Caco-2 (cell line): ENCODE measurements at regions not wholly inside any gene's neighbourhood (a gene's known extent, or its start where the extent isn't known, plus 50 kb on each side); places are given as distances from the start of the nearest gene placed in this dataset.

Experiments used
- BruUV-seq: library from RNA; stranded (reverse); fragments of 400-500 nt; replicated peaks from 2 replicates; lab custom pipeline; 2021; lab: Mats Ljungman, UMichigan
- CTCF ChIA-PET: fragments of 300-600 bp; sonication (Branson Sonifier 250); formaldehyde crosslinking; loops from one replicate; lab custom pipeline; 2022; ENCODE audit warnings: antibody characterized with exemption; lab: Charles Lee
- POLR2A ChIA-PET: fragments of 300-600 bp; sonication (Branson Sonifier 250); formaldehyde crosslinking; loops from one replicate; lab custom pipeline; 2022; ENCODE audit warnings: antibody characterized with exemption; lab: Charles Lee
- DNase-seq, 2 experiments: peaks; one replicate each; pipeline versions ENCODE4 v3.0.0 to v3.0.0-alpha.2; 2020 to 2022
- H3K27me3 ChIP-seq: replicated peaks from 2 replicates; pipeline ENCODE4 v1.6.0; 2011; ENCODE audit warnings: low read length; ENCODE audit not compliant: control insufficient read depth, insufficient read depth
- H3K36me3 ChIP-seq: 2 replicates; pipeline ENCODE4 v1.5.1; 2011; ENCODE audit warnings: low read length; ENCODE audit not compliant: control insufficient read depth, insufficient read depth
- H3K4me1 ChIP-seq: fragments of 250-450 bp; sonication (Bioruptor Pico); 2 replicates; pipeline ENCODE4 v1.5.1; 2020; ENCODE audit warnings: mild to moderate bottlenecking
- H3K4me3 ChIP-seq: 2 replicates; pipeline ENCODE4 v1.5.1; 2011; ENCODE audit warnings: low read depth, mild to moderate bottlenecking, control low read depth, low read length
- H3K9me3 ChIP-seq: fragments of 250-450 bp; sonication (Bioruptor Pico); 2 replicates; pipeline ENCODE4 v1.5.1; 2020; ENCODE audit warnings: mild to moderate bottlenecking, moderate library complexity
- H3K27ac Mint-ChIP-seq: one replicate; pipeline ENCODE4 v1.8.0; 2022; ENCODE audit warnings: mixed read lengths; ENCODE audit not compliant: unreplicated experiment
- H3K27me3 Mint-ChIP-seq: one replicate; pipeline ENCODE4 v1.8.0; 2022; ENCODE audit warnings: mixed read lengths; ENCODE audit not compliant: insufficient read depth, unreplicated experiment
- H3K36me3 Mint-ChIP-seq: one replicate; pipeline ENCODE4 v1.8.0; 2022; ENCODE audit warnings: mild to moderate bottlenecking, mixed read lengths; ENCODE audit not compliant: insufficient read depth, unreplicated experiment
- H3K4me1 Mint-ChIP-seq: one replicate; pipeline ENCODE4 v1.8.0; 2022; ENCODE audit warnings: low read depth, mixed read lengths; ENCODE audit not compliant: unreplicated experiment
- H3K4me3 Mint-ChIP-seq: one replicate; pipeline ENCODE4 v1.8.0; 2022; ENCODE audit warnings: mild to moderate bottlenecking, moderate library complexity, mixed read lengths; ENCODE audit not compliant: unreplicated experiment
- H3K9me3 Mint-ChIP-seq: one replicate; pipeline ENCODE4 v1.8.0; 2022; ENCODE audit warnings: mixed read lengths; ENCODE audit not compliant: unreplicated experiment
- intact Hi-C: fragments of 100-400 bp; cut with micrococcal nuclease; formaldehyde crosslinking; loops from one replicate; pipeline ENCODE4 v1.10.0; 2022; ENCODE audit not compliant: unreplicated experiment
- TF ChIP-seq, protein P1 (sequence below), 2 experiments: fragments of 200-600 bp in 1 of 2; IDR thresholded peaks; 1 replicate in 1 of 2; 2 replicates in 1 of 2; pipeline versions ENCODE4 v1.5.1 to v1.8.0; 2011 to 2022; ENCODE audit warnings: antibody characterized with exemption in 1 of 2, control low read depth in 1 of 2, inconsistent platforms in 1 of 2, low read depth in 1 of 2, low read length in 1 of 2, mild to moderate bottlenecking in 1 of 2, moderate library complexity in 1 of 2; ENCODE audit not compliant: insufficient read depth in 1 of 2, severe bottlenecking in 1 of 2, unreplicated experiment in 1 of 2

DNA sequence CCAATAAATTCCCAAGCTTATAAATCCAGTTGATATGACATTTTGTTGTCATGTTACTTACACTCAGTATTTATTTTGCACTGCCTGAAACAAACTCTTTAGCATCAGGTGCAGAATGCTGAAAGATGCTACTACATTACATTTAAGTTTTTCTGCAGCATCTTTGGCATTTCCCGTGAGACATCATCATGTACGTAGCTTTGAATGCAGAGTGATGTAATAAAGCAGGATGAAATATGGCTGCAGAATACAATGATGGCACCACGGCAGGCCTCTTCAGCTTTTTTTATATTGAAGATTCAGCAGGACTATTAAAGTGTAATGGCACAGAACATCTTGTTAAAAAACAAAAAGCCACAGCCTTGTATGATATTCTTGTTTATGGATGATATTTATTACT, 531.8 kb downstream of the NXPH1 start:
- H3K4me1 ChIP-seq = no peaks in the 10 kb centered on the region
- Mint-ChIP-seq H3K27ac (no peak overlapping the region), H3K27me3 (peaks cover 9% of the 10 kb centered on the region), H3K36me3 (no peaks in the 10 kb centered on the region), H3K9me3 (no peaks in the 10 kb centered on the region), H3K4me3 (no peak overlapping the region), H3K4me1 (no peaks in the 10 kb centered on the region)
- CTCF ChIA-PET = no interaction called here
- no TSS peak for BruUV-seq
- POLR2A ChIA-PET = no interaction called here
- intact Hi-C loops = no loop called here
- no peaks in the 10 kb centered on the region for H3K27me3 ChIP-seq
- TF ChIP-seq, protein P1, sequence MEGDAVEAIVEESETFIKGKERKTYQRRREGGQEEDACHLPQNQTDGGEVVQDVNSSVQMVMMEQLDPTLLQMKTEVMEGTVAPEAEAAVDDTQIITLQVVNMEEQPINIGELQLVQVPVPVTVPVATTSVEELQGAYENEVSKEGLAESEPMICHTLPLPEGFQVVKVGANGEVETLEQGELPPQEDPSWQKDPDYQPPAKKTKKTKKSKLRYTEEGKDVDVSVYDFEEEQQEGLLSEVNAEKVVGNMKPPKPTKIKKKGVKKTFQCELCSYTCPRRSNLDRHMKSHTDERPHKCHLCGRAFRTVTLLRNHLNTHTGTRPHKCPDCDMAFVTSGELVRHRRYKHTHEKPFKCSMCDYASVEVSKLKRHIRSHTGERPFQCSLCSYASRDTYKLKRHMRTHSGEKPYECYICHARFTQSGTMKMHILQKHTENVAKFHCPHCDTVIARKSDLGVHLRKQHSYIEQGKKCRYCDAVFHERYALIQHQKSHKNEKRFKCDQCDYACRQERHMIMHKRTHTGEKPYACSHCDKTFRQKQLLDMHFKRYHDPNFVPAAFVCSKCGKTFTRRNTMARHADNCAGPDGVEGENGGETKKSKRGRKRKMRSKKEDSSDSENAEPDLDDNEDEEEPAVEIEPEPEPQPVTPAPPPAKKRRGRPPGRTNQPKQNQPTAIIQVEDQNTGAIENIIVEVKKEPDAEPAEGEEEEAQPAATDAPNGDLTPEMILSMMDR (IDR thresholded peaks at IDR 0.05; ENCODE audit: insufficient read depth in 1 of 2, low read depth in 1 of 2, low read length in 1 of 2, severe bottlenecking in 1 of 2, unreplicated experiment in 1 of 2) = no peak
- no peaks in the 10 kb centered on the region for H3K36me3 ChIP-seq
- H3K9me3 ChIP-seq = no peaks in the 10 kb centered on the region
- H3K4me3 ChIP-seq = no peak overlapping the region
- no peak for DNase-seq

DNA sequence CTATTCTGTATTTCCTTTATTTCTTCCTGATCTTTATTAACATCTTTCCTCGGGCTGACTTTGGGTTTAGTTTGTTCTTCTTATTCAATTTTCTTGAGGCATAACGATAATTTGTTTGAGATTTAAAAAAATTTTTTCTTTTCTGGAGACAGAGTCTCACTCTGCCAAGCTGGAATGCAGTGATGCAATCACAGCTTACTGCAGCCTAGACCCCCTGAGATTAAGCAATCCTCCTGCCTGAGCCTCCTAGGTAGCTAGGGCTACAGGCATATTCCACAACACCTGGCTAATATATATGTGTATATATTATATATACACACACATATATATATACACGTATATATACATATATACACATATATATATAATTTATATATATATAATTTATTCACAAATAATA, 540.2 kb downstream of the NXPH1 start:
- Mint-ChIP-seq H3K4me3 (no peak overlapping the region), H3K27ac (no peak overlapping the region), H3K36me3 (no peaks in the 10 kb centered on the region), H3K9me3 (no peaks in the 10 kb centered on the region), H3K27me3 (no peaks in the 10 kb centered on the region), H3K4me1 (peaks cover 6% of the 10 kb centered on the region)
- no TSS peak for BruUV-seq
- intact Hi-C loops = no loop called here
- Histone ChIP-seq H3K4me1 (no peaks in the 10 kb centered on the region), H3K9me3 (no peaks in the 10 kb centered on the region), H3K27me3 (no peaks in the 10 kb centered on the region), H3K4me3 (no peak overlapping the region), H3K36me3 (no peaks in the 10 kb centered on the region)
- peak in 1 of 2 experiments; percentile 3 for DNase-seq
- TF ChIP-seq, protein P1 (IDR thresholded peaks at IDR 0.05; ENCODE audit: insufficient read depth in 1 of 2, low read depth in 1 of 2, low read length in 1 of 2, severe bottlenecking in 1 of 2, unreplicated experiment in 1 of 2) = no peak
- CTCF ChIA-PET = no interaction called here
- POLR2A ChIA-PET = no interaction called here

DNA sequence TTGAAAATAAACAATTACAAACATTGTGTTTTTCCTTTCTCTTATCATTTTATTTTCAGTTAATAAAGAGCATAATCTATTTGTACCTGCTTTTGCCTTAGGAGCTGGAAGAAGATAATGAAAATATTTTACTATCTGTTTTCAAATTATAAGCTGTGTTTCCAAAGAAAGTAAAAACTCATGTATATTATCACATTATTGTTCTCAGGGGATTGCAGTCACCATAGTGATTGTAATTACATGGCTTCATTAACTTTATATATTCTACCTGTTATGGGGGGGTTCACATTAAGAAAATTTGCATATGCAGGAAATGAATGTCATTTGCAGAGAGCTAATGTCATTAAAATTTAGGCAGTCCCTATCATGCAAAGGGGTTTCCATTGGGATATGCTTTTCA, 542.3 kb downstream of the NXPH1 start:
- intact Hi-C loops = no loop called here

More for the DNA sequence above, 542.3 kb downstream of the NXPH1 start:
- no peaks in the 10 kb centered on the region for H3K27me3 ChIP-seq
- Mint-ChIP-seq H3K27me3 (peaks cover 4% of the 10 kb centered on the region), H3K4me1 (peaks cover 6% of the 10 kb centered on the region), H3K36me3 (no peaks in the 10 kb centered on the region), H3K27ac (no peak overlapping the region), H3K4me3 (no peak overlapping the region), H3K9me3 (no peaks in the 10 kb centered on the region)
- H3K4me1 ChIP-seq = no peaks in the 10 kb centered on the region
- TF ChIP-seq, protein P1 (IDR thresholded peaks at IDR 0.05; ENCODE audit: insufficient read depth in 1 of 2, low read depth in 1 of 2, low read length in 1 of 2, severe bottlenecking in 1 of 2, unreplicated experiment in 1 of 2) = no peak
- CTCF ChIA-PET = no interaction called here
- H3K9me3 ChIP-seq = no peaks in the 10 kb centered on the region
- H3K4me3 ChIP-seq = no peak overlapping the region
- POLR2A ChIA-PET = no interaction called here
- no peaks in the 10 kb centered on the region for H3K36me3 ChIP-seq
- DNase-seq = no peak
- BruUV-seq = no TSS peak
